Motor neuron (in vitro differentiated cells): ENCODE measurements at regions not wholly inside any gene's neighbourhood (a gene's known extent, or its start where the extent isn't known, plus 50 kb on each side); places are given as distances from the start of the nearest gene placed in this dataset.

Source experiments
- ATAC-seq, 8 experiments: fragments of 200-7000 bp; cut with Tn5 transposase; replicated peaks in 6 of 8; 2 replicates each; pipeline ENCODE4 v1.8.0; 2021; ENCODE audit warnings: mild to moderate bottlenecking in 8 of 8, moderate library complexity in 8 of 8
- H3K27ac ChIP-seq, 2 donors: fragments of 250-450 bp; sonication (Bioruptor Pico); 2 replicates each; pipeline ENCODE4 v1.9.0; 2021; ENCODE audit warnings: antibody characterized with exemption in 2 of 2, mild to moderate bottlenecking in 2 of 2, moderate library complexity in 1 of 2
- H3K4me1 ChIP-seq, 2 donors: fragments of 250-450 bp; sonication (Bioruptor Pico); replicated peaks in 1 of 2; 2 replicates each; pipeline ENCODE4 v1.6.1; 2021; ENCODE audit warnings: antibody characterized with exemption in 2 of 2, mild to moderate bottlenecking in 2 of 2, moderate library complexity in 1 of 2
- H3K4me3 ChIP-seq, 5 donors: fragments of 250-450 bp; sonication (Bioruptor Pico); 2 replicates each; pipeline ENCODE4 v1.9.0; 2021; ENCODE audit warnings: antibody characterized with exemption in 5 of 5, mild to moderate bottlenecking in 5 of 5, moderate library complexity in 4 of 5
- WGBS, 10 experiments: fragments of 450-650 bp; shearing (Covaris generic); methylation state at CpG; one replicate each; pipeline ENCODE4 v1.0.0; 2022; 5-methylcytosine and 5-hydroxymethylcytosine counted together
- in situ Hi-C, 9 experiments: fragments of 400-800 bp; cut with MboI; loops; one replicate each; pipeline ENCODE4 v1.15.0; 2021; ENCODE audit warnings: low sequenced_read_pairs in 9 of 9, low pct_unique_long_range_greater_than_20kb in 2 of 9; ENCODE audit not compliant: unreplicated experiment in 9 of 9

- in situ Hi-C loops, result no loop called here
- H3K4me1 ChIP-seq, result peaks cover 0 to 2% of the 10 kb centered on the region in 2 donors
- WGBS, 10 experiments, result 73 to 94% (median 76%) methylated on average over 2 to 9 of the region's 9 CpGs
These were observed 51.4 kb upstream of the KANK4 start for GRCh38 chr1:62370594-62370993.

DNA sequence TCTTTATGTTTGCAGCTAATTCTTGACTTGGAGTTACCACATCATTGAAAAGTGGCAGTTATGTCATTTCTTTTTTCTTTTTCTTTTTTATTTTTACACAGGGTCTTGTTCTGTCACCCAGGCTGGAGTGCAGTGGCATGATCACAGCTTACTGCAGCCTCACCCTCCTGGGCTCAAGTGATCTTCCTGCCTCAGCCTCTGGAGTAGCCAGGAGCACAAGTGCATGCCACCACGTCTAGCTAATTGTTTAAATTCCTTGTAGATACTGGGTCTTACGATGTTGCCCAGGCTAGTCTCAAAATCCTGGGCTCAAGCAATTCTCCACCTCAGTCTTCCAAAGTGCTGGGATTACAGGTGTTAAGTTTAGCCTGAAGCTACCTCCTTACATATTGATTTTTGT lies 52.1 kb upstream of the KANK4 start:
- Histone ChIP-seq H3K4me3 (no peak overlapping the region), H3K4me1 (peaks cover 0 to 2% of the 10 kb centered on the region in 2 donors), H3K27ac (no peak overlapping the region)
- in situ Hi-C loops, result no loop called here
- ATAC-seq, result no peak
- 52 to 83% (median 67%) methylated on average over 1 to 2 of the region's 2 CpGs; no CpG with 5 or more reads in 5 of the 10 experiments for WGBS, 10 experiments

More at GRCh38 chr1:62370594-62370993, 51.4 kb upstream of the KANK4 start:
- Histone ChIP-seq H3K27ac (no peak overlapping the region), H3K4me3 (no peak overlapping the region)
- ATAC-seq, result no peak

- Histone ChIP-seq H3K27ac (no peak overlapping the region), H3K4me1 (peaks cover 0 to 2% of the 10 kb centered on the region in 2 donors), H3K4me3 (no peak overlapping the region)
- WGBS, 10 experiments, result 0 to 100% (median 88%) methylated on average over 1 to 5 of the region's 5 CpGs; no CpG with 5 or more reads in 1 of the 10 experiments
- in situ Hi-C loops, result no loop called here
- ATAC-seq, result no peak
These were observed 54.0 kb upstream of the KANK4 start for GRCh38 chr1:62373221-62373620.

DNA sequence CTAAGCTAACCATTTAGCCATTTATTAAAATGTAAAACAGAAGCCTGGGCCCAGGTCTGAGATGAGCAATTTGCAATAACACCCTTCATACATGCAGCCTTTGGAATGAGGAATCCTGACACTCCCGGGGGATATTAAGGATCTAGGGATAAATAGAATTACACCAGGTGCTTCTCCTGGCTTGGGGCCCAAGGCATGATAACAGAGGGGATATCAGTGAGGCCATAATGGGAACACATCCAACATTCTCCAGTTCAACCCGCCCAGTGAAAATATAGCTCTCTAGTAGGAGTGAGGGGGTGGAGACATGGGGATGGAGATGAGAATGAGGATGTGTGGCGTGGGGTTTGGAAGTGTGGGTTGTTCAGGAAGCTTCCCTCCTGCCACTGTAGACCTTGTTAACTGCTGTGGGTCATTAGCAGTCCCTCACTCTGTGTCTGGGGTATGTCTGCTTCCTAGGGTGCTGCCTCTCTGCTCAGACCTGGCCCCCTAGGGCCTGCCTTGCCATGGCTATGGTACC lies 57.9 kb upstream of the KANK4 start:
- H3K4me1 ChIP-seq, result no peaks in the 10 kb centered on the region
- H3K27ac ChIP-seq, result no peak overlapping the region
- in situ Hi-C loops, result no loop called here
- no peak overlapping the region for H3K4me3 ChIP-seq
- no peak for ATAC-seq
- WGBS, 10 experiments, result 14 to 100% (median 85%) methylated on average over 1 to 3 of the region's 3 CpGs; no CpG with 5 or more reads in 3 of the 10 experiments

DNA sequence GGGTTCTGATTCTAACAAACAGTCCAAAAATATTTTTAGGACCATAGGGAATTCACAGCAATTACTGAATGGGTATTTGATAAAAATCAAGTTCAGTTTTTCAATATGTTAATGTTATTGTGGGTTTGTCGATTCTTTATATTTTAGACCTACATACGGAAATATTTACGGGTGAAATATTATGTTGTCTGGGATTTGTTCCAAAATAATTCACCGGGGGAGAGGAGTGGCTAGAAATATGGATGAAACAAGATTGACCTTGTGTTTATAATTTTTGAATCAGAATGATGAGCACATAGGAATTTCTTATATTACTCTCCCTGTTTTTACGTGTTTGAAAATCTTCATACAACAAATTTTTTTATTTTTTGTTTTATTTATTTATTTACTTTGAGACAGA lies 56.7 kb upstream of the USP1 start:
- no peak overlapping the region for H3K4me3 ChIP-seq
- WGBS, 10 experiments, result 32 to 100% (median 88%) methylated on average over 3 to 5 of the region's 5 CpGs
- in situ Hi-C loops, result no loop called here
- H3K4me1 ChIP-seq, result peaks cover 8 to 12% of the 10 kb centered on the region in 2 donors
- no peak for ATAC-seq
- no peak overlapping the region for H3K27ac ChIP-seq

DNA sequence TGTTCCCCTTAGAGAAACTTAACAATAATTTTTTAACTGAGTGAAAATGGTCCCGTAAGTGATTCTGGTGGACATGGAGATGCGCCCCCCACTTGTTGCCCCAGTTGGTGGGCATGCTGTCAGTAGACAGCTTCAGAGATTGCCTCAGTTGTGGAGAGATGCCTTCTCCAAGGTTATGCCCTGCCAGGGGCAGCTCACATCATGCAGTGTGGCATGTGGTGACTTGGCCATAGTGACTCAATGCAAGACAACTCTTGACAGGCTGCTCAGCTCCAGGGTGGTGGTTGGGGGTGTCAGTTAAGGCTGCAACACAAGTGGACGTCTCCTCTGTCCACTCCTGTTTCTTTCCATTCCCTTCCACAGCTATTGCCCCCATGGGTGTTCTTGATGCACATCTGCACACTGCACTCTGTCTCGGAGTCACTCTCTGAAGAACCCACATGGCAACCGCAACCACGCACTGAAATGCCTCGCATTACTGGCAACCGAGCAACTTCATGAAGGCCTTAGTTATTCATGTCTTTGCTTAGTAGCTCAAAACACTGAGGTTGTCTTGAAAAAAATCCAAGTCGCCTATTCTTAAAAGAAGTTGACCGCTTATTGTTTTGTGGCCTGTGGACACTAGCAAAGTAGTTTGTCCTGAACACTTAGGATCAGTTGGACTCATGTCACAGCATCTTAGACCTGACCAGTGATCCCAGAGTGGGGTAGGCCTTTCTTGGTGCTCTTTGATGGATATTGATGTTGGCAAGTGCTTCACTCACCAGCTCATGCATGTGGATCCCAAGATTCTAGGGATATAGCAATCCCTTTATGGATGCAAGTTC lies 54.8 kb upstream of the USP1 start:
- Histone ChIP-seq H3K27ac (no peak overlapping the region), H3K4me3 (no peak overlapping the region), H3K4me1 (peaks cover 18 to 19% of the 10 kb centered on the region in 2 donors)
- 53 to 98% (median 97%) methylated on average over 3 to 10 of the region's 10 CpGs; no CpG with 5 or more reads in 3 of the 10 experiments for WGBS, 10 experiments
- ATAC-seq, result peak in 1 of 8 experiments; percentile 48
- in situ Hi-C loops, result no loop called here

DNA sequence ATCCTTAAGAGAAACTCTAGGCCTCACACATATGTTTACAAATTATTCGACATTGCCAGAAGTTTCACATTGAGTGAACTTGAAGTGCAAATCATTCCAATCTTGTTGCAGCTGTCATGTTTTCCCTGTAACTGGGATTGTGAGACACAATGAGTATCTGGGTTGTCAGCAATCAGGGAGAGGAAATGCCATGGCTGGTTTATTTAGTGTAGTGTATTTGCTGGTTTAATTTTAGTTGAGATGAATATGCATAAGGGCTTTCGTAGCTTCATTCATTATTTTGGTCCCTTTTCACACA lies 54.2 kb upstream of the USP1 start:
- in situ Hi-C loops, result no loop called here
- Histone ChIP-seq H3K27ac (no peak overlapping the region), H3K4me3 (no peak overlapping the region), H3K4me1 (peaks cover 18 to 19% of the 10 kb centered on the region in 2 donors)
- 50 to 100% (median 67%) methylated on average over 1 to 2 of the region's 2 CpGs; no CpG with 5 or more reads in 1 of the 10 experiments for WGBS, 10 experiments
- ATAC-seq, result no peak

- no peak overlapping the region for H3K4me3 ChIP-seq
- H3K4me1 ChIP-seq, result peaks cover 18 to 19% of the 10 kb centered on the region in 2 donors
- WGBS, 10 experiments, result 33 to 100% (median 69%) methylated on average over 2 to 7 of the region's 7 CpGs; no CpG with 5 or more reads in 1 of the 10 experiments
- ATAC-seq, result peak; percentile 62 to 95 (median 88)
- peak overlapping the region in 1 of 2 donors; percentile 7 for H3K27ac ChIP-seq
- in situ Hi-C loops, result no loop called here
These were observed 52.4 kb upstream of the USP1 start for GRCh38 chr1:62384276-62385005.

DNA sequence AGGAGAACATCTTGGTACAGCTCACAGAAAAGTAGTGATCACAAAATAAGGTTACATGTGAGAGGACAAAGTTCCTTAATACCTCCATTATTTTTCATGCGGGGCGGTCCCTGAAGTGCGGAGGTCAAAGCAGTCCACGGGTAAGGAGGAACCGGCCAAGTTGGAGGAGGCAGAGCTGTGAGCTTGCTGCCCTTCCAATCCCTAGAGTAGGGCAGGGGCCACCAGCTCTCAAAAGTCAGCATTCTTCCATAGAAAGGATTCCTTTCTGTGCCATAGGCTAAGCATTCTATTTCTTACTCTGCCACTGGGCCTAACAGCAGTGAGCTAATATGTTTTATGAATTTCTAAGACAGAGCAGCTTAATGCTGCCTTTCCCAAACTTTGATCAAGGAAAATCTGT lies 50.9 kb upstream of the USP1 start:
- 53 to 100% (median 68%) methylated on average over 1 to 5 of the region's 5 CpGs; no CpG with 5 or more reads in 1 of the 10 experiments for WGBS, 10 experiments
- Histone ChIP-seq H3K4me3 (no peak overlapping the region), H3K4me1 (peaks cover 18 to 19% of the 10 kb centered on the region in 2 donors), H3K27ac (peak overlapping the region in 1 of 2 donors; percentile 14)
- in situ Hi-C loops, result no loop called here
- peak in 4 of 8 experiments; percentile 21 to 34 (median 32) for ATAC-seq

GRCh38 chr1:62386351-62387121 lies 50.3 kb upstream of the USP1 start:
- H3K4me1 ChIP-seq, result peaks cover 18 to 19% of the 10 kb centered on the region in 2 donors
- H3K4me3 ChIP-seq, result no peak overlapping the region
- in situ Hi-C loops, result no loop called here
- 0 to 79% (median 30%) methylated on average over 1 to 3 of the region's 3 CpGs; no CpG with 5 or more reads in 1 of the 10 experiments for WGBS, 10 experiments
- no peak overlapping the region for H3K27ac ChIP-seq
- peak; percentile 47 to 79 (median 60) for ATAC-seq
